ENCODE measurements at regions not wholly inside any gene's neighbourhood (a gene's known extent, or its start where the extent isn't known, plus 50 kb on each side); places are given as distances from the start of the nearest gene placed in this dataset.

- no peak for DNase-seq
Measured at GRCh38 chr5:8332666-8333445, 463.9 kb downstream of the MTRR start.

GRCh38 chr5:8333485-8333884 lies 464.5 kb downstream of the MTRR start:
- DNase-seq, result no peak

DNA sequence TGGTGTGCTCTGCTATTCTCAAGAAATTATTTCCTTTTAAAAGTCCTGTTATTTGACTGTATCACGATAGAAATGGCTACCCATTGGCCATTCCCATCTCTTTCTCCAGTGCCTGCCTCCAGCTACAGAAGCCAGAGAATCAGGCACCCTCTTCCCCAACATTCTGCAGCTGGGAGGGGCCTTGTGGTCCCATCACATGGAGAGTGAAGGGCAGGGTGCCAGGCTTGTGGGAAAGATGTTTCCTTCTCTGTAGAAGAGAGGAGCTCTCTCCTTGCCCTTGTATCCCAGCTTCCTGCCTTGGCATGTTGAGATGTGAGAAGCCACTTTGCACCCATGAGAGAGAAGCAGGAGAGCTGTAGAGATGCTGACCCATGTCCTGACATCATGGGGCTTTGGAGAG lies 465.0 kb downstream of the MTRR start:
- DNase-seq, result no peak

GRCh38 chr5:8340261-8340660 lies 471.3 kb downstream of the MTRR start:
- DNase-seq, result no peak

DNA sequence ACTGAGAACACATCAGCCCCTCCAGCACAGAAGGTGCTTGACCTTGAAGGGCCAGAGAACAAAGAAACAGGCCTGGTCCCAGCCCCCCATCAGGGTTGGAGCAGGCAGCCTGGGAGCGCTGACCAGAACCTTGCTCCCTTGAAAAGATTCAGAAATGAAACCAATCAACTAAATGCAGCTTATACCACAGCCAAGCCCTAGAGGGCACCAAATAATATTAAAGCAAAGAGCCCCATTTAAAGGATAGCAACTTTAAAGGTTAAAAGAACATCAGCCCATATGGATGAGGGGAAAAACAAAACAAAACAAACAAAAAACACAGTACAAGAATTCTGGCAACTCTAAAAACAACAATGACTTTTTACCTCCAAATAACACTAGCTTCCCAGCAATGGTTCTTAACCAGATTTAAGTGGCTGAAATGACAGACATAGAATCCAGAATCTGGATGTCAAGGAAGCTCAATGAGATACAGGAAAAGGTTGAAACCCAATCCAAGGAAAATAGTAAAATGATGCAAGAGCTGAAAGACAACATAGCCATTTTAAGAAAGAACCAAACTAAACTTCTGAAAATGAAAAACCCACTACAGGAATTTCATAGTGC lies 471.9 kb downstream of the MTRR start:
- DNase-seq, result no peak

- DNase-seq, result no peak
Measured at GRCh38 chr5:8341406-8341805, 472.5 kb downstream of the MTRR start.

GRCh38 chr5:8347984-8348383 lies 479.0 kb downstream of the MTRR start:
- DNase-seq, result no peak

GRCh38 chr5:8349855-8350254 lies 480.9 kb downstream of the MTRR start:
- no peak for DNase-seq

DNA sequence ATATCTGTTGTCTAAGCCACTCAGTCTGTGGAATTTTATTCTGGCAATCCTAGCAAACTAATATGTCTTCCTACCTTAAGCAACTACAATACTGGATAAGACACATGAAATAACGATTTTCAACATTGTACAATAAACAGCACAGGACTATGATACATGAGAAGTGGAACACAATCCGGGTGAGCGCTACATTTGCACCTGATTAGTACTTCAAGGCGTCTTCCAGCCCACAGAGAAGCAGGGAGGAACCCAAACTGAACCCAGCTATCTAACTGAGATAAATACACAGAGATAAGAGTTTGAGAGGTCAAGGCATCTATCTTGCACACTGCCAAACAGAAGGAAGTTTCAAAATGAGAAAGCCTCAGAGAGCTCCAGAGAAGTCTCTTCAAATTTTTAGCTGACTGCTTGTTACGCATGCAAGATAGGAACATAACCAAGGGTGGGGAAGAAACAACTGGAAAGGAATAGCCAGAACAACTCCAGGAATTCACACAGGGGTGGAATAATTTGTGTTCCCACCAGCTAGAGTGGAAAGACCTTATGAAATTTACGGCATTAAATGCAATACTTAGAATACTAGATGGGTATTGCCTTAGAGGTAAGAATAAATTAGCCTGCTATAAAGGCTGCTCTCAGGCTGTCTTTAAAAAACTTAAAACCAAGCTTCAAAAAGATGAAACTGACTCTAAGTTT lies 481.8 kb downstream of the MTRR start:
- DNase-seq, result no peak

GRCh38 chr5:8355981-8356380 lies 487.0 kb downstream of the MTRR start:
- DNase-seq, result no peak

GRCh38 chr5:8360012-8360411 lies 491.1 kb downstream of the MTRR start:
- no peak for DNase-seq

DNA sequence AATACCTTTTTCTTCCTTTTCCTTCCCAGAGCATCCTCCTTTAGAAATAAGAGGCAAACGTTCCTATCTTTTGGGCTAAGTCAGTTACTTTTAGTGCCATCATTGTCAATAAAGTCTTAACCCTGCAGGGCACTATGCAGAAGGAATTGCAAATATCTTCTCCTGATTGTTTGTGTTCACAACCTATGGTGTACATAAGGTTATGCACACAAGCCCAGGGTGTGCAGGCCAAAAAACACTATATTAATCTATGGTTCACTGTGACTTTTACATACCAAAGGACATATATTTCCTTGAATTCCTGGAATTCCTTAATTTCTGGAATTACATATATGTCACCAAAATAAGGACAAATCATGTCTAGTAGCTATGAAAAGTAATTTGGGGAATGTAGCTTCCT lies 493.5 kb downstream of the MTRR start:
- no peak for DNase-seq

- DNase-seq, result no peak
Measured at GRCh38 chr5:8363138-8363537, 494.2 kb downstream of the MTRR start.

DNA sequence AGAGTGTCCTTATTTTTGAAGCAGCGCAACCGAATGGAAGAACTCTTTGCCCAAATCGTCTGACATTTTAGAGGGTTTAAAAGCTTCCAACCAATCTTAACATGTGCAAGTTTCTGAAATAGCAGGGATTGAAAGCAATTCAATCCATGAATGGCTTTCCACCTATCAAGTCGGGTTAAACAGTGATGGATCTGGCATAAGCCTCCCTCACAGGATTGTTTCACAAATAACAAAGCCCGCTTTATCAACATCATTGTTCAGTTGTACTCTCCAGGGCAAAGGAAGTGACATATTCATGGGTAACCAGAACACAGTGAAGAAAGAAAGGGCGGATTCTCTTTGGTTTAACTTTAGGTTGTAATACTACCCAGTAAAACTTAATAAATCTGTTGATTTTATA lies 497.3 kb downstream of the MTRR start:
- DNase-seq, result no peak

- no peak for DNase-seq
Measured at GRCh38 chr5:8376478-8376877, 507.5 kb downstream of the MTRR start.

DNA sequence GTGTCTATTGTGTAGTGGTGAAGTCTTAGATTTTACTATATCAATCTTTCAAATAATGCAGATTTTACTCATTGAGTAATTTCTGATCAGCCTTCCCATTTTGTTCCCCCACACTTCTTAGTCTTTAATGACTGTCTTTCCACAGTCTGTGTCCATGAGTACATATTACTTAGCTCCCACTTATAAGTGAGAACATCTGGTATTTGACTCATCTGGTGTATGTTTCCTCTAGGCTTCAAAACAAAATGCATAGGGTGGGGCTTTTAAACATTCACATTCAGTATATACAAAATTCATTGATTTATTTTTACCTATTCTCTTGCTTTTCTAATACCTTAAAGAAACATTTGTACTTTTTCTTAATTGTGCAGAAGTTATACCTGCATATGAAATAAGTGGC lies 513.0 kb downstream of the MTRR start:
- no peak for DNase-seq

GRCh38 chr5:8382456-8382855 lies 513.5 kb downstream of the MTRR start:
- DNase-seq, result no peak

DNA sequence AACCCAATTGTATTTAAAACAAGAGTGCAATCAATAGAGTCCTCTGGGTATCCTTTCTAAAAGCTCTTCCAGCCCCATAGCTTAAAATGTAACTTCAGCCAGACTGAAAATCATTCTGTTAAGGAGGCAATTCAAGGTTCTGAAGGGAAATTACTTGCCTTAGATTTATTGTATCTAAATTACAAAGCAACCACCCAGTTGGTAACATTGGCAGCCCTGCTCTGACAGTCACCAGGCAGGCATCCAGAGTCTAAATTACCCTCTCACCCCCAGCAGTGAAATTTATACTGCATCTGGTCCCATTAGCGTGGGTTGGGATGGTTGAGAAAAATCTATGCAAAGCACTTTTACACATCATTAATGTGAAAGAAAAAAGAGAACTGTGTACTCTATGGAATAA lies 514.7 kb downstream of the MTRR start:
- DNase-seq, result no peak

DNA sequence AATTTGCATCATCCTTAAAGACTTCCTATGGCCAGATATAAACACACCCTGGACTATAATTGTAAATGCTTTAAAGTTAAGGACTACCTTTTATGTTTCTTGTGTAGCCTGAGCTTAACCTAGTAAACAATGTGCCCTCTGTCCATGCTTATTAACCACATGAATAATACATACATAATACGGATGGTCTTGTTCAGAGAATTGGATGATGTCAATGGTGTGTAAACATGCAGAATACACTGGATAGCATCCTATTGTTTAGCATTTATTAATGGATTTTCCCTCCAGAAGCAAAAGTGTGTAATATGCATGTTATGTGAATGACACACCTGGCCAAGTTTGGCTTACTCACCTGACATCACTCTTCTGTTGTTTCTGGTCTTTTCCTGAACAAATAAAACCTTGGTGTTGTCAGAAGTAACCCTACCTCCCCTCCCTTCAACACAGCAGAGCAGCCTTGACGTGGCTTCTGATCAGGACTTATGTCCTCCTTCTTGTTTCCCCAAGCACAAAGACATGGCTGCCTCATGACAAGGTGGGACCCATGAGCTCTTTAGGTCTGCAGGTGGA lies 517.9 kb downstream of the MTRR start:
- no peak for DNase-seq

DNA sequence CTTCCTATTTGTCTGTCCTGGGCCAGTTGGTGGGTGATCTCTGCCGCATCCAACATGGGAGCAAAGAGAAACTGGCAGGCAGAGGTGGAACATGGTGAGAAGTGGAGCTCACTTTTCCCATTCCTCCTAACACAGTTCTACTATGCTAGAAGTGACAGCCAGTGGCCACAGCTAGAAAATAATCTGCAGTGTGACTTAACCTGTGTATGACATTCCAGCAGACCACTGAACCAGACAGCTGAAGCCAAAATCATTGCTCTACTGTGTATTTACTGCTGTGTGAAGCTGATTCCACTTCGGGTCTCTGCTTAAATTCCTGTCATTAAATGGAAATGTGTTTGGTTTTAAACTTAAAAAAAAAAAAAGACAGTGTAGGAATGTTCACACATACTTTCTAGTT lies 523.0 kb downstream of the MTRR start:
- DNase-seq, result no peak

DNA sequence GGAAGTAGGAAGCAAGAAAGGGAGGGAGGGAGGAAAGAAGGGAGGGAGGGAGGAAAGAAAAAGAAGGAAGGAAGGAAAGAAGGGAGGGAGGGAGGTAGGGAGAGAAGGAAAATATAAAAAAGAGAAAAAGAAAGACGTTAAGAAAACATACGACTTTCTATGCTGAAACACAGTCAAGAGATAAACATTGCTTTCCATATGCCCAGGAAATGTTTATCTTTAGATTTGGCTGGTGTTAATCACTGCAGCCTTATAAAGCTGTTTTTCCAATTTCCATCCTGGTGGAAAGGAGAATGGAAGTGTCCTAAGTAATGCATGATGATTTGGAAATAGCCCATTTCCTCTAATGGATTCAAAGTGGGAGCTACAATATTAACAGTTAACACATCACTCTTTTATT lies 524.3 kb downstream of the MTRR start:
- DNase-seq, result no peak

- DNase-seq, result no peak
Measured at GRCh38 chr5:8394965-8395364, 526.0 kb downstream of the MTRR start.

- no peak for DNase-seq
Measured at GRCh38 chr5:8396246-8396645, 527.3 kb downstream of the MTRR start.

- no peak for DNase-seq
Measured at GRCh38 chr5:8396756-8397155, 527.8 kb downstream of the MTRR start.
